Smooth muscle cell (in vitro differentiated cells): ENCODE measurements at regions not wholly inside any gene's neighbourhood (a gene's known extent, or its start where the extent isn't known, plus 50 kb on each side); places are given as distances from the start of the nearest gene placed in this dataset.
"Not testable (repeated sequence)": the region's sequence is repeated elsewhere in the genome, so short reads cannot be mapped to it uniquely, and the experiment has no call there.

Experiments
- DNase-seq: peaks from one replicate; lab custom pipeline; 2025; ENCODE audit not compliant: unreplicated experiment; lab: John Stamatoyannopoulos, UW
- H2AFZ ChIP-seq: fragments of 200-600 bp; sonication (generic); 2 replicates; pipeline ENCODE4 v1.6.0; 2016; ENCODE audit warnings: antibody characterized with exemption, low read depth, mild to moderate bottlenecking
- H3F3A ChIP-seq: fragments of 200-600 bp; sonication (generic); 2 replicates; pipeline ENCODE4 v1.6.0; 2017; ENCODE audit warnings: antibody characterized with exemption, low read depth
- H3K27ac ChIP-seq: fragments of 200-600 bp; sonication (generic); 2 replicates; pipeline ENCODE4 v1.5.1; 2016; ENCODE audit warnings: low read depth, mild to moderate bottlenecking
- H3K27me3 ChIP-seq: fragments of 200-600 bp; sonication (generic); 2 replicates; pipeline ENCODE4 v1.6.1; 2016; ENCODE audit warnings: low read depth, mild to moderate bottlenecking
- H3K36me3 ChIP-seq: fragments of 200-600 bp; sonication (generic); 2 replicates; pipeline ENCODE4 v1.5.1; 2016; ENCODE audit warnings: low read depth
- H3K4me1 ChIP-seq: fragments of 200-600 bp; sonication (generic); 2 replicates; pipeline ENCODE4 v1.5.1; 2016; ENCODE audit warnings: low read depth
- H3K4me2 ChIP-seq: fragments of 200-600 bp; sonication (generic); 2 replicates; pipeline ENCODE4 v1.6.0; 2016; ENCODE audit warnings: mild to moderate bottlenecking
- H3K4me3 ChIP-seq: fragments of 200-600 bp; sonication (generic); 2 replicates; pipeline ENCODE4 v1.5.1; 2016; ENCODE audit warnings: mild to moderate bottlenecking
- H3K79me2 ChIP-seq: fragments of 200-600 bp; sonication (generic); 2 replicates; pipeline ENCODE4 v1.6.0; 2016; ENCODE audit warnings: low read depth, mild to moderate bottlenecking
- H3K9ac ChIP-seq: fragments of 200-600 bp; sonication (generic); 2 replicates; pipeline ENCODE4 v1.6.0; 2016; ENCODE audit warnings: low read depth
- H3K9me3 ChIP-seq: fragments of 200-600 bp; sonication (generic); replicated peaks from 2 replicates; pipeline ENCODE4 v1.5.1; 2016; ENCODE audit warnings: low read depth
- H4K20me1 ChIP-seq: fragments of 200-600 bp; sonication (generic); 2 replicates; pipeline ENCODE4 v1.6.0; 2016; ENCODE audit warnings: low read depth
- WGBS: methylation state at CpG from one replicate; pipeline ENCODE4 v1.1.7; 2016; ENCODE audit warnings: low lambda C conversion rate; 5-methylcytosine and 5-hydroxymethylcytosine counted together
- TF ChIP-seq, protein P1 (sequence below): fragments of 200-600 bp; sonication (generic); IDR thresholded peaks from 2 replicates; pipeline ENCODE4 v1.5.1; 2017; ENCODE audit warnings: borderline replicate concordance, mild to moderate bottlenecking, antibody characterized with exemption; ENCODE audit not compliant: insufficient read depth, poor library complexity, severe bottlenecking

DNA sequence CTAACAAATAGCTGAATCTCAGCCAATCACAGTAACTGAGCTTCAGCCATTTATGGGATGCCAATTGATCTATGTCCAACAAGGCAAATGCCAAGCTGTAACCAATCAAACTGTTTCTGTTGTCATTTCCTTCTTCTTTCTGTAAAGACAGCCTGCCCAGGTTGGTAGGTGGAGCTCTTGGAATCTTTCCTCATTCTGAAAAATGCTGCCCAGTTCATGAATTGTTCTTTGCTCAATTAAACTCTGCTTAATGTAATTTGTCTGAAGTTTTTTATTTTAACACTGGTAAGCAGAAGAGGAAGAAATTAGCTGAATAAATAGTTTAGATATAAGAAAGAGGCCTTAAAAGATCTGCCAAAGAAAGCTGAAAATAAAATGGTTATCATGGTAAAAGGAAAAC is 1235.6 kb downstream of the EFNA5 start:
- H3K27ac ChIP-seq: no peak overlapping the region
- no peak for DNase-seq
- no peak overlapping the region for H3K4me3 ChIP-seq
- no peaks in the 10 kb centered on the region for H3F3A ChIP-seq
- peaks cover 6% of the 10 kb centered on the region for H3K9me3 ChIP-seq
- TF ChIP-seq, protein P1, sequence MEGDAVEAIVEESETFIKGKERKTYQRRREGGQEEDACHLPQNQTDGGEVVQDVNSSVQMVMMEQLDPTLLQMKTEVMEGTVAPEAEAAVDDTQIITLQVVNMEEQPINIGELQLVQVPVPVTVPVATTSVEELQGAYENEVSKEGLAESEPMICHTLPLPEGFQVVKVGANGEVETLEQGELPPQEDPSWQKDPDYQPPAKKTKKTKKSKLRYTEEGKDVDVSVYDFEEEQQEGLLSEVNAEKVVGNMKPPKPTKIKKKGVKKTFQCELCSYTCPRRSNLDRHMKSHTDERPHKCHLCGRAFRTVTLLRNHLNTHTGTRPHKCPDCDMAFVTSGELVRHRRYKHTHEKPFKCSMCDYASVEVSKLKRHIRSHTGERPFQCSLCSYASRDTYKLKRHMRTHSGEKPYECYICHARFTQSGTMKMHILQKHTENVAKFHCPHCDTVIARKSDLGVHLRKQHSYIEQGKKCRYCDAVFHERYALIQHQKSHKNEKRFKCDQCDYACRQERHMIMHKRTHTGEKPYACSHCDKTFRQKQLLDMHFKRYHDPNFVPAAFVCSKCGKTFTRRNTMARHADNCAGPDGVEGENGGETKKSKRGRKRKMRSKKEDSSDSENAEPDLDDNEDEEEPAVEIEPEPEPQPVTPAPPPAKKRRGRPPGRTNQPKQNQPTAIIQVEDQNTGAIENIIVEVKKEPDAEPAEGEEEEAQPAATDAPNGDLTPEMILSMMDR: no peak
- no peak overlapping the region for H3K9ac ChIP-seq
- H3K4me1 ChIP-seq: no peaks in the 10 kb centered on the region
- H3K79me2 ChIP-seq: no peaks in the 10 kb centered on the region
- H2AFZ ChIP-seq: no peak overlapping the region
- H3K36me3 ChIP-seq: no peaks in the 10 kb centered on the region
- H4K20me1 ChIP-seq: no peaks in the 10 kb centered on the region
- H3K27me3 ChIP-seq: no peaks in the 10 kb centered on the region
- no peak overlapping the region for H3K4me2 ChIP-seq

DNA sequence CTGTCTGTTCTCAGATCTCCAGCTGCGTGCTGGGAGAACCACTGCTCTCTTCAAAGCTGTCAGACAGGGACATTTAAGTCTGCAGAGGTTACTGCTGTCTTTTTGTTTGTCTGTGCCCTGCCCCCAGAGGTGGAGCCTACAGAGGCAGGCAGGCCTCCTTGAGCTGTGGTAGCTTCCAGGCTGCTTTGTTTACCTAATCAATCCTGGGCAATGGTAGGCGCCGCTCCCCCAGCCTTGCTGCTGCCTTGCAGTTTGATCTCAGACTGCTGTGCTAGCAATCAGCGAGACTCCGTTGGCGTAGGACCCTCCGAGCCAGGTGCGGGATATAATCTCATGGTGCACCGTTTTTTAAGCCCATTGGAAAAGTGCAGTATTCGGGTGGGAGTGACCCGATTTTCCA is 1240.0 kb downstream of the EFNA5 start:
- not testable (repeated sequence) for H3F3A ChIP-seq, H3K9me3 ChIP-seq, H3K79me2 ChIP-seq, H3K4me1 ChIP-seq, H3K27me3 ChIP-seq, H3K9ac ChIP-seq, H3K4me3 ChIP-seq, H4K20me1 ChIP-seq, H3K27ac ChIP-seq, H3K36me3 ChIP-seq, H3K4me2 ChIP-seq, DNase-seq, H2AFZ ChIP-seq
- WGBS: 96% methylated on average over 11 of the region's 11 CpGs

DNA sequence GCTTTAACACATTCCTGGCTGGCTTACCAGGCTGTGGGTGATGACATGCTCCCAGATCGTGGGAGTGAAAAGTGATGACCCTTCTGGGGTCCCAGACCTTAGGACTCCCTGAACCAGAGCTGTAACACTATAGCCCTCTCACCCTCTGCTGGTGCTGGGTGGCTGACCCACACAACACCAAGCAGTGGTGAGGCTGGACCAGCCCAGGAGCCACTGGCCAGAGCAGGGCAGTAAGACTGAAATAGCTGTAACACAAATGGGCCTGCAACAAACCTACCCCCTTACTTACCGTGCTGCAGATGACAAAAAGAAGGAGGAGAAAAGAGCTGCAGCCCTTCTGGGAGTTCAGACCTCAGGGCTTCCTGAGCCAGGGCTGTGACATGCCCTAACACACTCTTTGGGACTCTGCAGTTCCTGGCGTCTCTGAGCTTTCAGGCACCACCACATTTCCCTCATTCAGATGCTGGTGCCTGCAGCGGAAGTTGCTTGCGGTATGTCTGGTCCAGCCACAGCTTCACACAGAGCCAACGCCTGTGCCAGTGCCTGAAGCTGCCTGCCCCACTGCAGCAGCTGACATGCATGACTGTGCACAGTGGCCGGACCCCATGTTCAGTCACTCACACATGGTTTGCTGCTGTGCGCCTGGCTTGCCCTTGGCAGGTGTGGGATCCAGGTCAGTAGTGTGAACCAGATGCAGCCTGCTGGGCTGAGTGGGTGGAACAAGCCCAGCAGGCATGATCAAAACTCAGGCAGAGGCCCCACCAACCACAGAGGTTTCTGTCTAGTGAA is 1247.4 kb downstream of the EFNA5 start:
- no peak for DNase-seq
- Histone ChIP-seq H3K9me3 (no peaks in the 10 kb centered on the region), H3K27ac (no peak overlapping the region), H3K79me2 (no peaks in the 10 kb centered on the region), H3K36me3 (no peaks in the 10 kb centered on the region), H3K9ac (no peak overlapping the region), H3K4me2 (no peak overlapping the region), H4K20me1 (no peaks in the 10 kb centered on the region), H2AFZ (no peak overlapping the region), H3K4me1 (no peaks in the 10 kb centered on the region), H3F3A (no peaks in the 10 kb centered on the region), H3K27me3 (no peaks in the 10 kb centered on the region), H3K4me3 (no peak overlapping the region)
- WGBS: 89% methylated on average over 8 of the region's 8 CpGs
- TF ChIP-seq, protein P1: no peak

DNA sequence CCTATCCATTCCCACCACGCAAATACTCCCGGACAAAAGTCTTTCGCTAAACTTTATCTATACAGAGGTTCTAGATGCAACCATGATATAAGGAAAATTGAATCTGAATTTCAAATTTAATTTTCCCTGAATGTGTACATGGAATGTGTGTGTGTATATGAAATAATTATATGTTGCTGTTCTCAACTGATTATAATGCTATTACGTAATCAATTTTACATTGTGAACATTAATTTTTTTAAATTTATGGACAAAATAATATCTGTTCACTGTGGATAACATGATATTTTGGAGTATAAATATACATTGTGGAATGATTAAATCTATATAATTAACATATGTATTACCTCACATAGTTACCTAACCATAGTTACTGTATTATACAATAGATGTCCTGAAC is 1250.6 kb downstream of the EFNA5 start:
- H3K4me3 ChIP-seq: no peak overlapping the region
- H3K27me3 ChIP-seq: no peaks in the 10 kb centered on the region
- H4K20me1 ChIP-seq: no peaks in the 10 kb centered on the region
- DNase-seq: no peak
- no peaks in the 10 kb centered on the region for H3K79me2 ChIP-seq
- no peaks in the 10 kb centered on the region for H3K4me1 ChIP-seq
- 66% methylated on average over 4 of the region's 4 CpGs for WGBS
- peaks cover 7% of the 10 kb centered on the region for H3F3A ChIP-seq
- no peaks in the 10 kb centered on the region for H3K9me3 ChIP-seq
- TF ChIP-seq, protein P1: no peak
- no peak overlapping the region for H3K9ac ChIP-seq
- H3K27ac ChIP-seq: no peak overlapping the region
- H3K36me3 ChIP-seq: no peaks in the 10 kb centered on the region
- no peak overlapping the region for H2AFZ ChIP-seq
- no peak overlapping the region for H3K4me2 ChIP-seq
